GM12873 (cell line): ENCODE measurements at regions not wholly inside any gene's neighbourhood (a gene's known extent, or its start where the extent isn't known, plus 50 kb on each side); places are given as distances from the start of the nearest gene placed in this dataset.

Source experiments
- CTCF ChIP-seq: IDR thresholded peaks from 2 replicates; pipeline ENCODE4 v1.5.1; 2012; ENCODE audit warnings: low read depth, mild to moderate bottlenecking, moderate library complexity, low read length, control low read depth; ENCODE audit not compliant: insufficient read depth; ENCODE audit errors: missing control alignments

GRCh38 chr10:113497198-113497597, 55.7 kb upstream of the HABP2 start:
- no peak for TF ChIP-seq CTCF

- TF ChIP-seq CTCF, result no peak
Measured at GRCh38 chr10:113498997-113499396, 53.9 kb upstream of the HABP2 start.

- no peak for TF ChIP-seq CTCF
Measured at GRCh38 chr10:113499806-113500205, 53.0 kb upstream of the HABP2 start.
